ENCODE measurements at regions not wholly inside any gene's neighbourhood (a gene's known extent, or its start where the extent isn't known, plus 50 kb on each side); places are given as distances from the start of the nearest gene placed in this dataset.

GRCh38 chr1:65097076-65097475, 50.9 kb upstream of the AK4 start:
- no peaks in the 10 kb centered on the region for H3K27me3 ChIP-seq
- no peak for DNase-seq
- H3K9me3 ChIP-seq: peaks cover 0 to 7% (median 3%) of the 10 kb centered on the region in 4 donors
- 91 to 95% methylated on average over 2 of the region's 2 CpGs for WGBS, 2 donors
- no peaks in the 10 kb centered on the region for H3K4me1 ChIP-seq
- no peak overlapping the region for H3K27ac ChIP-seq
- no peaks in the 10 kb centered on the region for H3K36me3 ChIP-seq
- H3K4me3 ChIP-seq: no peak overlapping the region
- no peak for TF ChIP-seq CTCF (IDR thresholded peaks at IDR 0.05)
- no peak for TF ChIP-seq EP300 (IDR thresholded peaks at IDR 0.05)
- intact Hi-C loops (cut with DNase I): no loop called here

Small RNA genes lying in the stretch of these regions (small RNA-seq; reads per million reads assigned to genes)
- gene MIR101-1: 2.4 to 5.6 (median 2.6) reads per million in 3 donors
- 0 reads per million in 3 donors for gene MIR3671
- 0 reads per million in 3 donors for gene MRPS21P1
- 0 reads per million in 3 donors for gene RNU6-1176P

Measured in sigmoid colon (tissue), 6 donors.